HG02610 (cell line): ENCODE measurements at regions not wholly inside any gene's neighbourhood (a gene's known extent, or its start where the extent isn't known, plus 50 kb on each side); places are given as distances from the start of the nearest gene placed in this dataset.

Experiments used
- ATAC-seq: cut with Tn5 transposase; IDR thresholded peaks from one replicate; pipeline ENCODE4 v1.9.1; 2021; ENCODE audit warnings: mild to moderate bottlenecking, moderate library complexity; ENCODE audit not compliant: unreplicated experiment

DNA sequence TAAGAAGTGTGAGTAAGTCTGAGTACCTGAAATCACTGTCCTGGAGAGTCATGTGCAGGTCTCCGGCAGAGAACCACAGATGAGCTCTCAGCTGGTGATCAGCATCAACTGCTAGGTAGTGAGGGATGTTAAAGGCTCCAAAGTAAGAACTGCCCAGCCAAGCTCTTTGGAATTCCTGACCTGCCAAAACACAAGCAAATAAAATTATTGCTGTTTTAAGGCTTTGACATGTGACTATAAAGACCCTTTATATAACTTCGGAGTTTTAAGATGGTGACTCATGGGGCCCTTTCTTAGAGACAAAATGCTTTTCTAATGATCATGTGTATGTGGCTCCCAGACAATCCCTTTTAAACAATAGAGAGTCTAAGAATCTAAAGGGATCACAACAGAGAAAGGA is 855.7 kb downstream of the TRIB2 start:
- ATAC-seq = no peak

DNA sequence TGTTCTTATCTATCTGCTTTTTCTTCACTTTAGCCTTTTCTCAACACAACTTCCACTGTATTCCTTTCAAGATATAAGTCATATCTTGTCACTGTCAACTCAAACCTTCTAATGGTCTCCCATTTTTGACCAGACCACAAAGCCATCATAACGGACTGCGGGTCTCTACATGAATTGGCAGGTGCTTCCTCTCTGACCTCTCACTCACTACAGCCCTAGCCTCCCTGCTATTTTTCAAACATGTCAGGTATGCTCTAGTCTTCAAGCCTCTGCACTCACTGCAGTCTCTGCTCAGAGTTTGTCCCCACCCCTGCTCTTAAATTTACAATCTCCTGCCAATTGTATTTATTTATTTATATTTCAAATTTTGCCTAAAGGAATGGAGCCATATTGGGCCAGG is 858.1 kb downstream of the TRIB2 start:
- no peak for ATAC-seq

DNA sequence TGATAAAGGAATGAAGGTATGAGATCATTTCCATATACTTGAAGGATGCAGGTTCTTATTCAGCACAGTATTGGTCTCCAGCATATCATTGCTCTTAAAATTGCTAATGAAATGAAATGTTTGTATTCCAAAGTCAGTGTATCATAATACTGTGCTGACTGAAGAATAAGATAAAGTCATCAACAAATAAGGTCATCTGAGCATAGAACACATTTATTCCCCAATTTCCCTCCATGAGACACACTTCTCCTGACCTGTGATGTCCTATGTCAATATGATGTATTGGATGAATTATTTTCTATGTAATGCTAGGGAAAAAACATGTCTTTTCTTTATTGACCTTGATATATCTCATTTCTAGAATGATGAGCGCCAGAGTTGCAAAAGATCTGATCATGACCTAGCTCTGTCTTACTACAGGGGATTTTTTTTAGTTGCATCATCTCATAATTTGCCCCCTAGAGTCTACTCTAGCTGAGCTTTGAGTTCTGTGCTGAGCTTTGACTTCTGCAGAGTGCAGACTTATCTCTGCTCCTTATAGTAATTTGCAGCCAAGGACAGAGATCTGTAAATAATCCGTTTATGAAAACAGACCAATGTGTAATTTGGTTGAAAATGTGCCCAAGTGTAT is 859.8 kb downstream of the TRIB2 start:
- no peak for ATAC-seq

DNA sequence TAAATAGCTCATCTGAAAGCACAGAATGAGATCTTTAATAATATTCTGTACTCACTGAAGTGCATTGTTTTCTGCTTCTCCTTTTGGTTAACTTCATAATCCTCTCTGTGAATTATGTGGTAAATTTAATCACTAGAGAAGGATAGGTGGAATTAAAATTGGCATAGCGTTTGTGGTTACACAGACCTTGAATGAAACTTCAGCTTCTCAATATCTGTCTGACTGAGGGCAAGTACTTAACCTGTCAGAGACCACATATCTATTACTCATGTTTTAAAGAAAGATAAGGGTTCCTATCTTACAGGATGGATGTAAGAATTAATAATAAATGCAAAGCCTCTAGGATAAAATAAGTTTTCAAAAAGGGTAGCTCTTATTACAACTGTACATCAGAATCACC is 861.8 kb downstream of the TRIB2 start:
- ATAC-seq = no peak

DNA sequence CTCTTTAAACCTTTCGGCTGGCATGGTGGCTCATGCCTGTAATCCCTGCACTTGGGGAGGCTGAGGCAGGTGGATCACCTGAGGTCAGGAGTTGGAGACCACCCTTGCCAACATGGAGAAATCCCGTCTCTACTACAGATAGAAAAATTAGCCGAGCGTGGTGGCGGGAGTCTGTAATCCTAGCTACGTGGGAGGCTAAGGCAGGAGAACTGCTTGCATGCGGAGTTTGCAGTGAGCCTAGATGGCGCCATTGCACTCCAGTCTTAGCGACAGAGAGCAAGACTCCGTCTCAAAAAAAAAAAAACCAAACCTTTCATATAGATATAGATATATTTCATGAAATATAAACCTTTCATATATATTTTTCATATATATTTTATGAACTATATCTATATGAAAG is 864.7 kb downstream of the TRIB2 start:
- ATAC-seq = no peak

DNA sequence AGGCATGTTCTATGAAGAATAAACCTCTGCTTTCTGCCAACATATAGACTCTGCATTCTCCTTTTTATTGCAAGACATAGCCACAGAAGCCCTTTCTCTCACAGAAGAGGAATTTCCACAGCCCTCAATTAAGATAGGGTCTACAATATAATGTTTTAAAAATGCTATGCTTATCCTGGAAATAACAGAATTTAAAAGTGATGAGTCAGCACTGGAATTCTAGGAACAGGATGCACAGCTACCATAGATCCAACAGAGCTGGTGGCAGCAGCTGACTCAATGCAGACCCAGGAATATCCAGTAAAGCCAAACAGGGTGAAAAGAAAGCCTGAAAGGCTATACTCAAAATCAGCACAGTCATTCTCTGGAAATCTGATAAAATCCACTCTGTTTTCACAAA is 866.9 kb downstream of the TRIB2 start:
- no peak for ATAC-seq

DNA sequence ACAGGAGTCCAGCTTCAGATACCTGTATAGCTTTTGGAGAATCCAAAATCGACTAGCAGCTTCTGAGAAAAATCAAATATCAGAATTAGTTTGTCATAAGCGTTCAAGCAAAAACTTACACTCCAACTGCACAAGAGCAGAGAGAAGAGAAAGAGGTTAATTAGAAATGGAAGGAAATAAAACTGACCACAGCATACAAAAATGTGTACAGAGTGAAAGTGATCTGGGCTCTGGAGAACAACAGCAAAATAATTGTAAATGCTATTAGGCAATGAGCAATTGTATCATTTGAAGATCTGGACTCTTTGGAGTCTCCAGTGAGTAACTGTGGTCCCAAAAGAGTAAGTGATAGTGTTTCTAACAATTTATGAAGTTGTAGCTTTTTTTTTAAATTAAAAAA is 867.3 kb downstream of the TRIB2 start:
- no peak for ATAC-seq

DNA sequence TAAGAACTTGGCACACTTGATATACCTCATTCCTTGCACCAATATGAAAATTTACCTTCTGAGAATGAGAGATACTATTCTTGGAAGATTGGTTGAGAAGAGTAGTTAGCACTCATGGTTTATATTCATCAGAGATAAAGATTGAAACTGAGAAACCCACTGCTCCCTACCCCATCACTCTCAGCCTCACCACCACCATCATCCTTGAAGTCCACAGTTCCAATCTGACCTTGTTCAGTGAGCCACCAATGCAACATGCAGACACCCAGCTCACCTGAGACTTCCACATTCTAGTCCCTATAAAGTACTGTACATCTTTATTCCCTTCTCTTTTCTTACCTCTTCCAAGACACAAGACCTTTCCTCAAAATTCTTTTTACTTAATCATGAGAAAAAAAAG is 869.0 kb downstream of the TRIB2 start:
- ATAC-seq = no peak

DNA sequence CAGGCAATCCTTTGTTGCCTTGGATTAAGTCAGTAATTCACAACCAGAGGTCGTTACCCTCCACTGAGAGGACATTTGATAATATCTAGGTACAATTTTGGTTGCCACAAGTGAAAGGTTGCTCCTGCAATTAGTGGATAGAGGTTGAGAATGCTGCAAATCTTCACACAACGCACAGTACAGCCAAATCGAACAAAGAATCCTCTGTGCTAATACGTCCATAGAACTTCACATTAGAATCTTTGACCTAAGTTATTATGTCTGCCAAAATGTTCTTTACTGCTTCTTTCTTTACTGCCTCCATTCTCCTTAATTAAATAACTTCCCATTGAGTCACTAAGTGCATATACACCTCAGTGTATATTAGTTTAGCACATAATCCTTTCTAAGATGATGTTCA is 879.5 kb downstream of the TRIB2 start:
- ATAC-seq = no peak

DNA sequence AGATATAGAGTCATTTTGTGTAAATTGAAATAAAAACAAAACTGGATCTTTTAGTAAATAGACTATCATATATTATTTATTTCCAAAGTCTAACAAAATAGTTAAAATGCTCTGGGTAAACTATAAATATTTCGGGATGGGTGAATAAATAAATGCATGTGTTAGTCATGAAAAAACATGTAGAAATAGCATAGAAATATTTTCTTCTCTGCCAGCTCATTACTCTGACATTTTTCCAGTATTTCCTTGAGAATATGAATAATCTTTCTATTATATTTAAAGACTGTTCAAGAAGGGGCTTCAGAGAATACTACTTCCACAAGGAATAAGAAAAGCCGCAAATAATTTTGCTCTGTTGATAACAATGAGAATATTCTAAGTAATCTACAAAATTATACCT is 880.4 kb downstream of the TRIB2 start:
- ATAC-seq = no peak

DNA sequence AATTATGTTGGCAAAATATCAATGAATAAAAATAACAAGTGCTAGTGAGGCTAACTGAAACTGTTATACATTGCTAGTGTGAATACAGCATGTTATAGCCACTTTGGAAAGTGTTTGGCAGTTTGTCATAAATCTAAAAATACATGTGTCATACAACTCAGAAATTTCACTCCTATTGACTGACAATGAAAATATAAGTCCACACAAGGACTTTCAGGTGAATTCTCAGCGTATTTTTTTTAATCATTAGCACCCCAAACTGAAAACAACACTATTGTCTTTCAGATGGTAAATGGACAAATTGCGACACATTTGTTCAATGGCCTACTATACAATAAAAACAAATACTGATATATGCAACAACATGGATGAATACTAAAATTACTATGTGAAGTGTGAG is 884.8 kb downstream of the TRIB2 start:
- no peak for ATAC-seq

DNA sequence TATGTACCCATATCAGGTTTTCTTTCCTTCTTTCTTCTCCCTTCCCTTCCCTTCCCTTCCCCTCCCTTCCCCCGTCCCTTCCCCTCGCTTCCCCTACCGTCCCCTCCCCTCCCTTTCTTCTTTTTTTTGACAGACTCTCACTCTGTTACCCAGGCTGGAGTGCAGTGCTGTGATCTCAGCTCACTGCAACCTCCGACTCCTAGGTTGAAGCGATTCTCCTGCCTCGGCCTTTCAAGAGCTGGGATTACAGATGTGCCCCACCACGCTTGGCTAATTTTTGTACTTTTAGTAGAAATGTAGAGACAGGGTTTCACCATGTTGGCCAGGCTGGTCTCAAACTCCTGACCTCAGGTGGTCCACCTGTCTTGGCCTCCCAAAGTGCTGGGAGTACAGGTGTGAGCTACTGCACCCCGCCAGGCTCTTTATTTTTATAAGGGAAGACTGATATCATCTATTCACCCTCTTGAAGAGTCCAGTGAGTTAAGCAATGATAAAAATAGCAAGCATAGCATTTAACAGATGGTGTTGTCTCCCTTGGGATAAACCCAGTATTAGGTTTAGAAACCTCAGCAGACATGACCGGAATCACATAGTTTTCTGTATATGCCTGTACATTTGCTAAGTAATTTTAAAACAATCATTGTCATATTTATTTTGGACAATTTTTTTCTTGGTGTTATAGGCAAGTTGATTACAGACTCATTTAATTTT is 888.4 kb downstream of the TRIB2 start:
- no peak for ATAC-seq

DNA sequence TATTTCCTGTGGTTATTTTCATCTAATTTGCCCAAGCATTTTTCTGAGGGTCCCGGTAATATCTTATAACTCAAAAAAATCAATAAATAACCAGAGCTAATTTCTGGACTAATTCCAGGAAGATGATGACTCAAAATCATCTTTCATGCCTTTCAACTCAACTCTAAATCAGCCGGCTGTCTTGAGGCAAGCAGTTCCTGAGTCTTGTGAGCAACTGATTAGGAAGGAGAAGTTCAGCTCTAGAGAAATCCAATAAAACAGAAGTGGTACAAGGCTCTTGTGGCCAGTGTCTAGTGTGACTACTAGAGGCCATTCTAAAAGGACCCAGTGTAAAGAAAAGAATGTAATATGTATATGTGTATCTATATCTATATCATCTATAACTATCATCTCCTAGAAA is 890.4 kb downstream of the TRIB2 start:
- ATAC-seq = peak; percentile 69

DNA sequence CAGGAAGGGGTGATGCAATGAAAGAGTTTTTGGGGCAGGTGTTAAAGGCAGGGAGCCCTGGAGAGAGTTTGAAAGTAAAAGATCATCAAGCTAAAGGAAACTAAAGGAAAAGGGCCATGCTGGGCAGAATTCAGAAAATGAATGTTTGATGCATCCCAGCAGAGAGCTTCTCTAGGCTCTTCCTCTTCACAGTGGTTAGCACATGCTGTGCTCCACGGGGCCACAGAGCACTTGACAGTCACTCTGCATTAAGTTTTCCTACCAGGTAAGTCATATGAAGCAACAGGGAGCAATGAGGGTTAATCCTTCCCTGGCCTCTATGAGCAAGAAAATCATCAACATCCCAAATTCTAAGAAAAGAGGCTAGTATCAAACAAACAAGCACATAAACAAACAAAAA is 895.2 kb downstream of the TRIB2 start:
- no peak for ATAC-seq

DNA sequence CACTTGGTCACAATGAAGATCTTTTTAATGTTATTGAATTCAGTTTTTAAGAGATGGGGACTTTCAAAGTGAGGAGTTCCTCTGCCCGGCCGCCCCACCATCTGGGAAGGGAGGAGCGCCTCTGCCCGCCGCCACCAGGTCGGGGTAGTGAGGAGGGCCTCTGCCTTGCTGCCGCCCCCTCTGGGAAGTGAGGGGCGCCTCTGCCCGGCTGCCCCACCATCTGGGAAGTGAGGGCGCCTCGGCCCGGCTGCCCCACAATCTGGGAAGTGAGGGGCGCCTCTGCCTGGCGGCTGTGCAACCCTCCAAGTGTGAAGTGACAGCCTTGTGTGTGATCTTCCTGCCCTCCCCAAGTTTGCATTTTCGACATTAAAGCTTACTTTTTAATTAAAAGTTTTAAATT is 899.3 kb downstream of the TRIB2 start:
- no peak for ATAC-seq

DNA sequence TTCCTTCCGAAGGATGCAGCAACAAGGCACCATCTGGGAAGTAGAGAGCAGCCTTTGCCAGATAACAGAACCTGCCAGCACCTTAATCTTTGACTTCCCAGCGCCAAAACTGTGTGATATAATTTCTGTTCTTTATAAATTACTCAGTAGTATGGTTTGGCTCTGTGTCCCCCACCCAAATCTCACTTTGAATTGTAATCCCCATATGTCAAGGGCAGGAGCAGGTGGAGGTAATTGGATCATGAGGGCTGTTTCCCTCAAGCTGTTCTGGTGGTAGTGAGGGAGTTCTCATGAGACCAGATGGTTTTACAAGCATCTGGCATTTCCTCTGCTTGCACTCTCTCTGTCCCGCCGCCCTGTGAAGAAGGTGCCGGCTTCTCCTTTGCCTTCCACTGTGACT is 899.9 kb downstream of the TRIB2 start:
- no peak for ATAC-seq

DNA sequence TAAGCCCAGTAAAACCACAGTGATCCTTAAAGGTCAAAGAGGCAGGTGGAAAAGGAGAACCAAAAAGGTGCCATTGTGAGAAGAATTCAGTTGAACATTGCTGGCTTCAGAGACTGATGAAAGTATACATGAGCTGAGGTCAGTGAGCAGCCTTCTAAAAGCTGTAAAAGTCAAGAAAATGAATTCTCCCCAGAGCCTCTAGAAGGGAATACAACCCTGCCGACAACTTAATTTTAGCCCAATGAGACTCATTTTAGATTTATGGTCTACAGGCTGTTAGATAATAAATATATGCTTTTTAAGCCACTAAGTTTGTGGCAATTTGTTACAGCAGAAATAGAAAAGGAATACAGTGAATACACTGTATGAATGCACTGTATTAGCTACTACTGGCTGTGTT is 911.4 kb downstream of the TRIB2 start:
- no peak for ATAC-seq

DNA sequence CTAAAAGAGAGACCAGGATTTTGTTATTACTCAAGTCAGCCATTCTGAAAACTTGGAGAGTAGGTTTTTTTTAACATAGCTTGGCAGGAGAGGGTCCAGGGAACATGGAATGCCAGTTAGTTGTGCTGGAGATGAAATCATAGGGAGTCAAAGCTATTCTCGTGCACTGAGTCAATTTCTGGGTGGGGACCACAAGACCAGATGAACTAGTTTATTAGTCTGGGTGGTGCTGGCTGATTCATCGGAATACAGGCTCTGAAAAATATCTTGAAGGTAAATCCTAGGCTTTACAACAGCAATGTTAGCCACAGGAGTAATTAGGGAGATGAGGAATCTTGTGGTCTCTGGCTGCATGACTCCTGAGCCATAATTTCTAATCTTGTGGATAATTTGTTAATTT is 921.4 kb downstream of the TRIB2 start:
- ATAC-seq = no peak

DNA sequence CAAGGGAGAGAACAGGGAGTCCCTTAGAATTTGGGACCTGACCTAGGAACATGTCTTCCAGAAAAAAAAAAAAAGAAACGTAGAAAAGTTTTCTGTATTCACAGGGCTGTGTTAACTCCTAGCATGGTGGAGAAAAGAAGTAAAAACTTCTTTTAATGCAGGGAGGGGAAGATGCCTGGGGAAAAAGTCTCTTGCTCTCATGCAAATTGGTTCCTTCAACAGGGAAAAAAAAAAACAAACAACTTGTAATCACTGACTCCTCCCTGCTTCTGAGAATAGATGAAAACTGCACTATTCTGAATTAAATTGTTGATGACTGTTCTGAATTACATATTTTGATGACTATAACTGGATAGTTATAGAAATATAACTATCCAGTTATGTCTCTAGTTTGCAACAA is 933.2 kb downstream of the TRIB2 start:
- ATAC-seq = no peak

DNA sequence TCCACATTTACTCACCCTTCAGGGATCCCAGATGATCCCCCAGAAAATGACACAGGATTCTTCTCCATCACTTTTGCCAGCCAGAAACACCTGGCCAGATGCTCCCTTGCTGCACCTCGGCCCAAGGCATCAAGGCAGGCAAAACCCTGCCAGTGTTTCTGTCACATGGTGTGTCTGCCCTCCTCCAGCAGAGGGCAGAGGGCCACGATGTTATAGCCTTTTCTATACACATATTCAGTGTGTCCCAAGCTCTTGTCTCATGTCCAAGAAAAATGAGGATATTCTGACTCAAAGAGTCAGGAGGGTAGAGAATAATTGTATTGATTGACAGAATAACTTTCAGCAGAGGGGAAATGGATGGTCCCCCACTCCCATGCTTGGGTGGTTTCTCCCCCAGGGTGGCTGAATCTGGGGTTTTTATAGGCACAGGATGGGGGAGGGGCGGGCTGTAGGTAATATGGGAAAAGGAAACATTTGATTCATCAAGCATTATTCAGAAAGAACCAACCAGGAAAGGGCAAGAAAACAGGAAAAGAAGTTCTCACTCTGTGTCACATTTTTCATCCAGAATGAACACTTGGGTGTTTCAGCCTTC is 933.9 kb downstream of the TRIB2 start:
- no peak for ATAC-seq

DNA sequence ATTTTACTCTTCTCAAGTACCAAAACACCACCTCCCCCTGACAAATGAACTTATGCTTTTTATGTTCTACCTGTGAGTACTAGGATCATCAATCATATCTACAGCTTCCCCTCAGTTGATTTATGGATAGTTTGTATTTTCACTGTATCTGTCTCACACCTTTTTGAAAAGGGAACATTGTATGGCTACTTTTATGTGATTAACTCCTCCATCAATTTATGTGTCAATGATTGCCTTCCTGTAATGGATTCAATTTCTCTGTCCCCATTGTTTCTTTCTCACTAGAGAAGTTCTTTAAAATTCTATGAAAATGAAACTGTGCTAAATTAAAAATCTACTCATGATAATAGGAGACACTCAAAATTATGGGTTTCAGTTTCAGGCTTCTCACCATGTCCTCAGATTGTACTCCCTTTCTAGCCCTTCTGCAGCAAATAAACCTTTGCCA is 935.0 kb downstream of the TRIB2 start:
- ATAC-seq = peak; percentile 66

DNA sequence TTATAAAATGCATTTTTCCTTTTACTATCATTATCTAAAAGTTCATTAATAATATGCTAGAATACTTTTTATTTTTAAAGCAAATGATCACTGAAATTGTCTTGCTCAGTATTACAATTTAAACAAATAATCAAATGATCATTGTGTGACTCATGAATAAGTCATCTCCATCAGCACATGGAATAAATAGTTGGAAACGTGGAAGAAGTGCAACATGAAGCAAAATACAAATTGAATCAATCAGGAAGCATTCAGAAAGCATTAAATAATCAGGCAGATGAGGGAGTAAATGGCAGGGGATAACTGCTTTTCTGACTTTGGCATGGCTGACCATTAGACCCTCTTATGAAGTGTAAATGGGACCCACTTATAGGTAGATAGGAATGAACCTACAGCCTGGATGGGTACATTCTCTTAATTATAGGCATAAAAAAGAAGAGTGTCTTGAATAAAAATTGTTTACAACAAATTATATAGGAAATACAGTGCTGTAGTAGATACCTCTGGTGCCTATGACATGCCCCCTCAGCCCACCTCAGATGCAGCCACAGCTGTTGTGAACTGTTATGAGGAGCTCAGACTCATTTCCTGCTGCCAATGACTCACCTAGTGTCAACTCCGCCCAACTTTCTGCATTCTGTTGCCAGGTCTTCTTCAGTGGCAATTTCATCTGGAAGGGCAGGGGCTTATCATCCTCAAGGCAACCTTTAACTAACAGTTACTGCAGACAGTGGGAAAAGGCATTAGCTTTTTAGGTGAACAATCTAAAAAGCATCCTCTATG is 936.0 kb downstream of the TRIB2 start:
- peak; percentile 69 for ATAC-seq
